ENCODE measurements at regions not wholly inside any gene's neighbourhood (a gene's known extent, or its start where the extent isn't known, plus 50 kb on each side); places are given as distances from the start of the nearest gene placed in this dataset.

DNA sequence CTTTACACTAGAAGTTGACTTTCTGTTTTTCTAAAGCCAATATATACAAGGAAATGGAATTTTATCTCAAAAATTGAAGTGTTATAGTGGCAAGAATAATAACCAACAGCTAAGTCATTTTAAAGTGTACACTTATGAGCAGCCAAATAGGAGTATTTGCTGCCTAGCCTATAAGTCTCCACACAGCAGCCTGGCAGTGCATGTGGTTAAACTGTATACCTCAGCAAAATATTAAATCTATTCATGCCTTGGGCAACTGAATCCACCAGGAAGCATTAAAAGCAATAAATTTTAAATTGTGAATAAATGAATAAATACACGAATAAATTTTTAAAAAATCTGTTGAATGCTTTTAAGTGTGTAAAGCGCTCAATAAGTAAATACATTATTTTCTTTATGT lies 432.4 kb upstream of the RORB start:
- H3K27me3 ChIP-seq: no peaks in the 10 kb centered on the region
- TF ChIP-seq, protein P1, sequence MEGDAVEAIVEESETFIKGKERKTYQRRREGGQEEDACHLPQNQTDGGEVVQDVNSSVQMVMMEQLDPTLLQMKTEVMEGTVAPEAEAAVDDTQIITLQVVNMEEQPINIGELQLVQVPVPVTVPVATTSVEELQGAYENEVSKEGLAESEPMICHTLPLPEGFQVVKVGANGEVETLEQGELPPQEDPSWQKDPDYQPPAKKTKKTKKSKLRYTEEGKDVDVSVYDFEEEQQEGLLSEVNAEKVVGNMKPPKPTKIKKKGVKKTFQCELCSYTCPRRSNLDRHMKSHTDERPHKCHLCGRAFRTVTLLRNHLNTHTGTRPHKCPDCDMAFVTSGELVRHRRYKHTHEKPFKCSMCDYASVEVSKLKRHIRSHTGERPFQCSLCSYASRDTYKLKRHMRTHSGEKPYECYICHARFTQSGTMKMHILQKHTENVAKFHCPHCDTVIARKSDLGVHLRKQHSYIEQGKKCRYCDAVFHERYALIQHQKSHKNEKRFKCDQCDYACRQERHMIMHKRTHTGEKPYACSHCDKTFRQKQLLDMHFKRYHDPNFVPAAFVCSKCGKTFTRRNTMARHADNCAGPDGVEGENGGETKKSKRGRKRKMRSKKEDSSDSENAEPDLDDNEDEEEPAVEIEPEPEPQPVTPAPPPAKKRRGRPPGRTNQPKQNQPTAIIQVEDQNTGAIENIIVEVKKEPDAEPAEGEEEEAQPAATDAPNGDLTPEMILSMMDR (IDR thresholded peaks at IDR 0.05): no peak
- intact Hi-C loops (cut with DNase I): no loop called here
- DNase-seq (no peak), ATAC-seq (no peak)
- H3K4me3 ChIP-seq: no peak overlapping the region
- no peaks in the 10 kb centered on the region for H3K4me1 ChIP-seq
- no peak overlapping the region for H3K27ac ChIP-seq
- peaks cover 0 to 4% of the 10 kb centered on the region in 2 donors for H3K9me3 ChIP-seq
- no peaks in the 10 kb centered on the region for H3K36me3 ChIP-seq

DNA sequence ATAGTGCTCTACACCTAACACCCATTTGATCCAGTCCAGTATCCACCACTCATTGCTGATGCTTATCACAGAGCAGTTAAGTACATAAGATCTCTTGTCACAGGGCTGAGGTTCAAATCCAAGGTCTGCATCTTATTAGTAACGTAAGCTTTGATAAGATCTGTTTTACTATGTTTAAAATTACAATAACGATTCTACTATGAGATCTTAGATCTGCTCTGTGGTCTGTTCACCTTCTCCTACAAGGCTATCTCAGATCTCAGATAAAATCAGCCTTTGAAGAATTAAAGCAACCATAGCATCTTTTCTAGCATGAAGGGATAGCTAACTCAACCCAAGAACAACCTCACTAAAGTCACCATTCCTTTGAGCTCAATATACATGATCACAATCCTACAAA lies 431.0 kb upstream of the RORB start:
- DNase-seq (no peak), ATAC-seq (no peak)
- Histone ChIP-seq H3K36me3 (no peaks in the 10 kb centered on the region), H3K4me1 (no peaks in the 10 kb centered on the region), H3K9me3 (peaks cover 0 to 4% of the 10 kb centered on the region in 2 donors), H3K27ac (no peak overlapping the region), H3K4me3 (no peak overlapping the region), H3K27me3 (no peaks in the 10 kb centered on the region)
- TF ChIP-seq, protein P1 (IDR thresholded peaks at IDR 0.05): no peak
- intact Hi-C loops (cut with DNase I): no loop called here

DNA sequence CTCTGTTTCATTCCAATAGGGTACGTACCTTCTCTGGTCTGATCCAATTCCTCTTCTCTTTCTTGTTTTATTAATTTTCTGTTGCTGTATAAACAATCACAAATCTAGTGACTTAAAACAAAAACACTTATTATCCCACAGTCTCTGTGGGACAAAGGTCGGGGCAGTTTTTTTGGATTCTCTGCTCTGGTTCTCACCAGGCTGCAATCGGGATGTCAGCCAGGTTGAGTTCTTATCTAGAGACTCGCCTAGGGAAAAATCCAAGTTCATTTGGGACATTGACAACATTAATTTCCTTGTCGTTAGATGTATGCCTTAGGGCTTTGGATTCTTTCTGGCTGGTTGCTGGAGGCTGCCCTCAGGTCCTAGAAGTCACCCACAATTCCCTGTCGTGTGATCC lies 430.5 kb upstream of the RORB start:
- TF ChIP-seq, protein P1 (IDR thresholded peaks at IDR 0.05): no peak
- DNase-seq (no peak), ATAC-seq (no peak)
- Histone ChIP-seq H3K9me3 (peaks cover 0 to 4% of the 10 kb centered on the region in 2 donors), H3K4me3 (no peak overlapping the region), H3K36me3 (no peaks in the 10 kb centered on the region), H3K27ac (no peak overlapping the region), H3K27me3 (no peaks in the 10 kb centered on the region), H3K4me1 (no peaks in the 10 kb centered on the region)
- intact Hi-C loops (cut with DNase I): no loop called here

DNA sequence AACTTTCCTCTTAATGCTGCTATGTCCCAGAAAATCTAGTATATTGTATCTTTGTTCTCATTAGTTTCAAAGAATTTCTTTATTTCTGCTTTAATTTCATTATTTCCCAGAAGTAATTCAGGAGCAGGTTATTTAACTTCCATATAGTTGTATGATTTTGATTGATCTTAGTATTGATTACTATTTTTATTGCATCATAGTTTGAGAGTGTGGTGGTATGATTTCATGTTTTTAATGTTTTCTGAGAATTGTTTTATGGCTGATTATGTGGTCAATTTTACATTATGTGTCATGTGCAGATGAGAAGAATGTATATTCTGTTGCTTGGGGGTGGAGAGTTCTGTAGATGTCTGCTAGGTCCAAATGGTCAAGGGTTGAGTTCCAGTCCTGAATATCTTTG lies 425.6 kb upstream of the RORB start:
- intact Hi-C loops (cut with DNase I): no loop called here
- Histone ChIP-seq H3K4me1 (no peaks in the 10 kb centered on the region), H3K36me3 (no peaks in the 10 kb centered on the region), H3K27me3 (no peaks in the 10 kb centered on the region), H3K4me3 (no peak overlapping the region), H3K27ac (no peak overlapping the region), H3K9me3 (peaks cover 0 to 7% of the 10 kb centered on the region in 2 donors)
- TF ChIP-seq, protein P1 (IDR thresholded peaks at IDR 0.05): no peak
- no peak for DNase-seq
- ATAC-seq: no peak

DNA sequence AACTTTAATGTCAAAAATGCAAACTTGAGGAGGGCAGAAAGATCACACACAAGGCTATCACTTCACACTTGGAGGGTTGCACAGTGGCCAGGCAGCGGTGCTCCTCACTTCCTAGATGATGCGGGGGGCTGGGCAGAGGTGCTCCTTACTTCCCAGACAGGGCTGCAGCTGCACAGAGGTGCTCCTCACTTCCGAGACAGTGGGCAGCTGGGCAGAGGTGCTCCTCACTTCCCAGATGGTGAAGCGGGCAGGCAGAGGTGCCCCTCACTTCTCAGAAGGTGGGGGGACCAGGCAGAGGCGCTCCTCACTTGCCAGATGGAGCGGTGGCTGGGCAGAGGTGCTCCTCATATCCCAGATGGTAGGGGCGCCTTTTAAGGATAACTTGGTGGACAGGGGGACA lies 423.2 kb upstream of the RORB start:
- H3K27ac ChIP-seq: no peak overlapping the region
- H3K9me3 ChIP-seq: peaks cover 0 to 21% of the 10 kb centered on the region in 2 donors
- no peak overlapping the region for H3K4me3 ChIP-seq
- H3K27me3 ChIP-seq: no peaks in the 10 kb centered on the region
- peak in 1 of 4 donors; percentile 52 for DNase-seq
- H3K36me3 ChIP-seq: no peaks in the 10 kb centered on the region
- no peaks in the 10 kb centered on the region for H3K4me1 ChIP-seq
- intact Hi-C loops (cut with DNase I): no loop called here
- TF ChIP-seq, protein P1 (IDR thresholded peaks at IDR 0.05): no peak
- ATAC-seq: no peak

Data from left lung (tissue), 4 donors.